GM12878 (cell line): ENCODE measurements at regions not wholly inside any gene's neighbourhood (a gene's known extent, or its start where the extent isn't known, plus 50 kb on each side); places are given as distances from the start of the nearest gene placed in this dataset.

Source experiments
- ATAC-seq: fragments of 200-7000 bp; cut with Tn5 transposase; 3 replicates; pipeline ENCODE4 v1.9.1; 2020; ENCODE audit warnings: mild to moderate bottlenecking, moderate library complexity
- BruUV-seq: library from RNA; stranded (reverse); fragments of 400-500 nt; replicated peaks from 2 replicates; lab custom pipeline; 2021; lab: Mats Ljungman, UMichigan
- CTCF ChIA-PET: fragments of 300-600 bp; sonication (Branson Sonifier 250); formaldehyde crosslinking; extraction: SDS; loops from one replicate; lab custom pipeline; 2021; ENCODE audit warnings: inconsistent platforms; lab: Yijun Ruan, JAX
- POLR2A ChIA-PET: fragments of 350-600 bp; formaldehyde crosslinking; extraction: SDS; loops from one replicate; lab custom pipeline; 2021; ENCODE audit warnings: inconsistent platforms; lab: Charles Lee
- RAD21 ChIA-PET: fragments of 300-600 bp; sonication (Branson Sonifier 250); formaldehyde crosslinking; loops from one replicate; lab custom pipeline; 2023; ENCODE audit warnings: antibody characterized with exemption; ENCODE audit not compliant: unreplicated experiment; lab: Charles Lee
- SMC1A ChIA-PET: fragments of 300-600 bp; sonication (Branson Sonifier 250); formaldehyde crosslinking; loops from one replicate; lab custom pipeline; 2023; ENCODE audit not compliant: unreplicated experiment, uncharacterized antibody; lab: Charles Lee
- DNase-seq: peaks from one replicate; pipeline ENCODE4 v3.0.0-alpha.2; 2011; ENCODE audit warnings: low read depth, low spot score
- FAIRE-seq: peaks from 3 replicates; lab custom pipeline; 2011; peaks lifted over from hg19 to GRCh38; lab: Jason Lieb, UNC
- H2AFZ ChIP-seq: 2 replicates; pipeline ENCODE4 v1.6.0; 2011; ENCODE audit warnings: low read depth, low read length, control low read depth; ENCODE audit not compliant: control insufficient read depth
- H3K27ac ChIP-seq: 2 replicates; pipeline ENCODE4 v1.5.1; 2011; ENCODE audit warnings: control low read depth; ENCODE audit not compliant: control insufficient read depth, insufficient read depth
- H3K27me3 ChIP-seq, 2 experiments: replicated peaks in 1 of 2; 2 replicates each; pipeline versions ENCODE4 v1.6.0 to v1.6.1; 2011; ENCODE audit warnings: low read length in 1 of 2; ENCODE audit not compliant: control insufficient read depth in 2 of 2, insufficient read depth in 2 of 2
- H3K36me3 ChIP-seq, 2 experiments: 2 replicates each; pipeline ENCODE4 v1.5.1; 2011; ENCODE audit warnings: low read length in 1 of 2; ENCODE audit not compliant: control insufficient read depth in 2 of 2, insufficient read depth in 2 of 2
- H3K4me1 ChIP-seq: 2 replicates; pipeline ENCODE4 v1.6.1; 2011; ENCODE audit warnings: mild to moderate bottlenecking, low read length, moderate library complexity, mixed read lengths; ENCODE audit not compliant: control insufficient read depth, insufficient read depth
- H3K4me2 ChIP-seq: 2 replicates; pipeline ENCODE4 v1.6.0; 2011; ENCODE audit warnings: control low read depth; ENCODE audit not compliant: control insufficient read depth, insufficient read depth
- H3K4me3 ChIP-seq: fragments of 200-600 bp; sonication (generic); 2 replicates; pipeline ENCODE4 v1.5.1; 2016
- H3K79me2 ChIP-seq: 2 replicates; pipeline ENCODE4 v1.6.0; 2011; ENCODE audit warnings: low read length; ENCODE audit not compliant: control insufficient read depth, insufficient read depth
- H3K9ac ChIP-seq: 2 replicates; pipeline ENCODE4 v1.8.0; 2011; ENCODE audit warnings: low read length, control low read depth, mixed read lengths; ENCODE audit not compliant: control insufficient read depth, insufficient read depth
- H3K9me3 ChIP-seq: replicated peaks from 3 replicates; pipeline ENCODE4 v1.5.1; 2011; ENCODE audit warnings: mild to moderate bottlenecking, low read length; ENCODE audit not compliant: control insufficient read depth, insufficient read depth
- H4K20me1 ChIP-seq: 2 replicates; pipeline ENCODE4 v1.6.0; 2011; ENCODE audit not compliant: control insufficient read depth, insufficient read depth
- BMI1 ChIP-seq: fragments of 450-650 bp; IDR thresholded peaks from 2 replicates; pipeline ENCODE4 v1.6.1; 2016; ENCODE audit warnings: mild to moderate bottlenecking, moderate library complexity, borderline replicate concordance
- CTCF ChIP-seq, 3 experiments: IDR thresholded peaks in 2 of 3; conservative IDR thresholded peaks in 1 of 3; 2 replicates each; pipeline ENCODE4 v1.5.1; 2011; ENCODE audit warnings: low read depth in 3 of 3, low read length in 3 of 3, mild to moderate bottlenecking in 3 of 3, control low read depth in 2 of 3, moderate library complexity in 2 of 3, inconsistent platforms in 1 of 3, mixed read lengths in 1 of 3; ENCODE audit not compliant: control insufficient read depth in 2 of 3, insufficient read depth in 1 of 3; ENCODE audit errors: extremely low read depth in 1 of 3
- EP300 ChIP-seq, 2 experiments: fragments of 150-350 bp in 1 of 2; IDR thresholded peaks; 2 replicates each; pipeline ENCODE4 v1.6.1; 2011 to 2012; ENCODE audit warnings: low read depth in 2 of 2, low read length in 2 of 2, borderline replicate concordance in 1 of 2, improper control_type of control experiment in 1 of 2, inconsistent platforms in 1 of 2; ENCODE audit not compliant: control insufficient read depth in 1 of 2
- FOS ChIP-seq: IDR thresholded peaks from 3 replicates; pipeline ENCODE4 v1.6.1; 2011; ENCODE audit warnings: borderline replicate concordance; ENCODE audit not compliant: insufficient read length; ENCODE audit errors: extremely low read depth
- GATAD2B ChIP-seq: fragments of 450-650 bp; conservative IDR thresholded peaks from 2 replicates; pipeline ENCODE4 v1.6.1; 2017; ENCODE audit warnings: low read depth, mild to moderate bottlenecking, moderate library complexity
- HCFC1 ChIP-seq: fragments of 150-350 bp; IDR thresholded peaks from 2 replicates; pipeline ENCODE4 v1.6.1; 2014; ENCODE audit warnings: low read length
- MYC ChIP-seq: IDR thresholded peaks from 2 replicates; pipeline ENCODE4 v1.6.1; 2011; ENCODE audit warnings: mild to moderate bottlenecking, low read length, moderate library complexity, inconsistent platforms; ENCODE audit not compliant: insufficient read depth, insufficient replicate concordance, insufficient read length, severe bottlenecking
- NR2C2 ChIP-seq: IDR thresholded peaks from 2 replicates; pipeline ENCODE4 v1.6.1; 2011; ENCODE audit warnings: borderline replicate concordance, low read depth; ENCODE audit not compliant: control insufficient read depth, insufficient read length
- PAX8 ChIP-seq: fragments of 450-650 bp; IDR thresholded peaks from 2 replicates; pipeline ENCODE4 v1.6.1; 2017; ENCODE audit warnings: mild to moderate bottlenecking, moderate library complexity
- PBX3 ChIP-seq: IDR thresholded peaks from 2 replicates; pipeline ENCODE4 v1.6.1; 2011; ENCODE audit warnings: mild to moderate bottlenecking, low read depth, low read length, moderate library complexity; ENCODE audit not compliant: insufficient replicate concordance
- RAD21 ChIP-seq: IDR thresholded peaks from 2 replicates; pipeline ENCODE4 v1.6.1; 2011; ENCODE audit warnings: mild to moderate bottlenecking, low read depth, low read length, moderate library complexity; ENCODE audit not compliant: insufficient read depth
- SPI1 ChIP-seq: IDR thresholded peaks from 2 replicates; pipeline ENCODE4 v1.6.1; 2011; ENCODE audit warnings: low read depth, mild to moderate bottlenecking, low read length, moderate library complexity, borderline replicate concordance; ENCODE audit not compliant: insufficient read depth
- SUZ12 ChIP-seq: fragments of 200-600 bp; sonication (generic); IDR thresholded peaks from one replicate; pipeline ENCODE4 v1.6.1; 2018; ENCODE audit warnings: antibody characterized with exemption, mild to moderate bottlenecking; ENCODE audit not compliant: unreplicated experiment
- TARDBP ChIP-seq: IDR thresholded peaks from 2 replicates; pipeline ENCODE4 v1.6.1; 2016; ENCODE audit warnings: borderline replicate concordance
- ZBTB4 ChIP-seq: fragments of 450-650 bp; formaldehyde crosslinking; IDR thresholded peaks from 2 replicates; pipeline ENCODE4 v1.4.0; 2022; ENCODE audit warnings: mild to moderate bottlenecking, moderate library complexity
- ZZZ3 ChIP-seq: IDR thresholded peaks from 2 replicates; pipeline ENCODE4 v1.6.1; 2011; ENCODE audit warnings: low read depth; ENCODE audit not compliant: control insufficient read depth, insufficient read length
- WGBS: methylation state at CpG from one replicate; pipeline ENCODE4 v1.1.6; 2016; ENCODE audit warnings: low lambda C conversion rate; ENCODE audit not compliant: insufficient replicate concordance, insufficient coverage; ENCODE audit errors: missing lambda C conversion rate; 5-methylcytosine and 5-hydroxymethylcytosine counted together
- in situ Hi-C: fragments of 300-500 bp; cut with MboI; formaldehyde crosslinking; loops from 9 replicates; pipeline ENCODE4 v1.14.3; 2018; ENCODE audit warnings: mixed read lengths
- intact Hi-C: fragments of 100-400 bp; cut with micrococcal nuclease; formaldehyde crosslinking; loops from one replicate; pipeline ENCODE4 v1.14.2; 2022; ENCODE audit not compliant: unreplicated experiment

DNA sequence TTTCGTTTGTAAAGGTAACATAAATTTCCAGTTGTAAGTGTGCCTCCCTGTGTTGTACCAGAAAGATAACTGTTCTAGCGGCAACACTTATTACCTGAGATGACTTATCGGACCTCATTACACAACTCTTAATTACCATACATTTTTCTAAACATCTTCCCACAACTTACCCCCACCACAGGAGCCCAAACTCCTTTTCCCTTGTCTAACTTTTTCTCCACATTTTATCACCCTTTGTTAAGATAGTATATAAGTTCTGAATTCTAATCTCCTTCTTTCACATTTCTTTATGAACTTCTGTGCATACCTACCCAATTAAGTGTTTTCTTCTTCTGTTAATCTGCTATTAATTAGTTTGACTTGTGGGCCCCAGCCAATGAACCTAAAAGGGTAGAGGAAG is 143.7 kb upstream of the CAMK1G start (continued):
- no peak for TF ChIP-seq ZBTB4 (CRISPR knock-in tag)
- no peak for TF ChIP-seq SUZ12
- no peak for TF ChIP-seq GATAD2B

GRCh38 chr1:209443361-209443931 is 140.1 kb upstream of the CAMK1G start:
- in situ Hi-C loops = no loop called here
- BruUV-seq = no TSS peak
- WGBS = 63% methylated on average over 5 of the region's 5 CpGs
- TF ChIP-seq SPI1 (no peak), FOS (no peak), TARDBP (no peak), HCFC1 (no peak), PAX8 (no peak), PBX3 (no peak), CTCF (IDR thresholded peaks at IDR 0.05 in 2 of 3, conservative IDR thresholded peaks at IDR 0.05 in 1 of 3; ENCODE audit: control insufficient read depth in 2 of 3, extremely low read depth in 1 of 3, insufficient read depth in 1 of 3, low read depth in 3 of 3, low read length in 3 of 3) (no peak), RAD21 (no peak), NR2C2 (no peak), MYC (no peak), EP300 (IDR thresholded peaks at IDR 0.05; ENCODE audit: borderline replicate concordance in 1 of 2, control insufficient read depth in 1 of 2, low read depth in 2 of 2, low read length in 2 of 2) (no peak), BMI1 (no peak), ZZZ3 (no peak)

More at GRCh38 chr1:209443361-209443931, 140.1 kb upstream of the CAMK1G start:
- Histone ChIP-seq H3K27ac (no peak overlapping the region), H3K4me1 (no peaks in the 10 kb centered on the region), H3K36me3 (no peaks in the 10 kb centered on the region), H3K9me3 (no peaks in the 10 kb centered on the region), H3K4me3 (no peak overlapping the region), H3K9ac (no peak overlapping the region), H2AFZ (no peak overlapping the region), H3K4me2 (no peak overlapping the region), H3K79me2 (no peaks in the 10 kb centered on the region), H4K20me1 (no peaks in the 10 kb centered on the region), H3K27me3 (no peaks in the 10 kb centered on the region)
- RAD21 ChIA-PET = no interaction called here
- ATAC-seq = no peak
- DNase-seq = no peak
- POLR2A ChIA-PET = no interaction called here
- no peak for FAIRE-seq
- SMC1A ChIA-PET = no interaction called here
- CTCF ChIA-PET = interaction anchor here (0.7 to 1.0 kb wide), 2 partner anchors 89 to 124 kb away, joined by 3 read pairs; no protein-coding TSS in a partner anchor
- intact Hi-C loops = no loop called here
